ENCODE measurements at regions not wholly inside any gene's neighbourhood (a gene's known extent, or its start where the extent isn't known, plus 50 kb on each side); places are given as distances from the start of the nearest gene placed in this dataset.

GRCh38 chr13:30082391-30082790, 225.0 kb downstream of the KATNAL1 start:
- Histone ChIP-seq H3K9me3 (ENCODE audit: control extremely low read depth in 1 of 3, control insufficient read depth in 2 of 3, insufficient read depth in 1 of 3, low read length in 2 of 3) (no peaks in the 10 kb centered on the region), H3K4me1 (ENCODE audit: control insufficient read depth in 2 of 2, insufficient read depth in 2 of 2, low read length in 2 of 2) (no peaks in the 10 kb centered on the region), H3K27me3 (replicated peaks in 1 of 4; ENCODE audit: control extremely low read depth in 1 of 4, control insufficient read depth in 3 of 4, insufficient read depth in 4 of 4, low read length in 3 of 4) (no peaks in the 10 kb centered on the region), H3K27ac (ENCODE audit: low read length in 2 of 2) (no peak overlapping the region), H3K36me3 (replicated peaks in 1 of 2; ENCODE audit: control extremely low read depth in 1 of 2, control insufficient read depth in 1 of 2, extremely low read depth in 1 of 2, insufficient read depth in 2 of 2, low read length in 1 of 2) (no peaks in the 10 kb centered on the region), H3K79me2 (ENCODE audit: control insufficient read depth, insufficient read depth, low read length) (no peaks in the 10 kb centered on the region), H3K4me3 (ENCODE audit: control extremely low read depth in 1 of 5, extremely low read depth in 1 of 5, insufficient read depth in 1 of 5, low read depth in 2 of 5, low read length in 4 of 5) (no peak overlapping the region), H3K4me2 (replicated peaks; ENCODE audit: low read depth, low read length, poor library complexity, severe bottlenecking) (no peak overlapping the region), H2AFZ (ENCODE audit: insufficient read depth, low read depth, low read length, poor library complexity, severe bottlenecking) (no peak overlapping the region), H3K9ac (ENCODE audit: low read length) (no peak overlapping the region), H4K20me1 (ENCODE audit: control insufficient read depth, insufficient read depth, low read length, poor library complexity, severe bottlenecking) (no peaks in the 10 kb centered on the region)
- TF ChIP-seq CTCF (IDR thresholded peaks at IDR 0.05) = no peak
- no peak for TF ChIP-seq EZH2 (IDR thresholded peaks at IDR 0.05; ENCODE audit: borderline replicate concordance, insufficient read depth, low read depth, low read length, poor library complexity, severe bottlenecking)
- no peak for DNase-seq
- WGBS (ENCODE audit: insufficient coverage) = no CpG with 5 or more reads among the region's 5 CpGs
- no peak for ATAC-seq (ENCODE audit: low read depth)
- no peaks in the 10 kb centered on the region for H3K4me1 Mint-ChIP-seq
- ChIA-PET CTCF (no interaction called here), POLR2A (no interaction called here)
- peaks cover 3% of the 10 kb centered on the region for H3K9me3 Mint-ChIP-seq (ENCODE audit: insufficient read depth)
- no peak overlapping the region for H3K27ac Mint-ChIP-seq
- peaks cover 23% of the 10 kb centered on the region for H3K27me3 Mint-ChIP-seq
- no peak overlapping the region for H3K4me3 Mint-ChIP-seq
- intact Hi-C loops (cut with micrococcal nuclease) = no loop called here

- H3K9me3 Mint-ChIP-seq (ENCODE audit: insufficient read depth) = peaks cover 3% of the 10 kb centered on the region
- Histone ChIP-seq H3K9ac (ENCODE audit: low read length) (no peak overlapping the region), H3K79me2 (ENCODE audit: control insufficient read depth, insufficient read depth, low read length) (no peaks in the 10 kb centered on the region), H3K4me1 (ENCODE audit: control insufficient read depth in 2 of 2, insufficient read depth in 2 of 2, low read length in 2 of 2) (no peaks in the 10 kb centered on the region), H3K4me3 (ENCODE audit: control extremely low read depth in 1 of 5, extremely low read depth in 1 of 5, insufficient read depth in 1 of 5, low read depth in 2 of 5, low read length in 4 of 5) (no peak overlapping the region), H4K20me1 (ENCODE audit: control insufficient read depth, insufficient read depth, low read length, poor library complexity, severe bottlenecking) (no peaks in the 10 kb centered on the region), H3K36me3 (replicated peaks in 1 of 2; ENCODE audit: control extremely low read depth in 1 of 2, control insufficient read depth in 1 of 2, extremely low read depth in 1 of 2, insufficient read depth in 2 of 2, low read length in 1 of 2) (no peaks in the 10 kb centered on the region), H3K27ac (ENCODE audit: low read length in 2 of 2) (no peak overlapping the region), H3K27me3 (replicated peaks in 1 of 4; ENCODE audit: control extremely low read depth in 1 of 4, control insufficient read depth in 3 of 4, insufficient read depth in 4 of 4, low read length in 3 of 4) (no peaks in the 10 kb centered on the region), H3K4me2 (replicated peaks; ENCODE audit: low read depth, low read length, poor library complexity, severe bottlenecking) (no peak overlapping the region), H3K9me3 (ENCODE audit: control extremely low read depth in 1 of 3, control insufficient read depth in 2 of 3, insufficient read depth in 1 of 3, low read length in 2 of 3) (no peaks in the 10 kb centered on the region), H2AFZ (ENCODE audit: insufficient read depth, low read depth, low read length, poor library complexity, severe bottlenecking) (no peak overlapping the region)
- TF ChIP-seq EZH2 (IDR thresholded peaks at IDR 0.05; ENCODE audit: borderline replicate concordance, insufficient read depth, low read depth, low read length, poor library complexity, severe bottlenecking) (no peak), CTCF (IDR thresholded peaks at IDR 0.05) (no peak)
- CTCF ChIA-PET = no interaction called here
- DNase-seq (no peak), ATAC-seq (ENCODE audit: low read depth) (no peak)
- POLR2A ChIA-PET = no interaction called here
- no peak overlapping the region for H3K27ac Mint-ChIP-seq
- H3K27me3 Mint-ChIP-seq = peaks cover 22% of the 10 kb centered on the region
- intact Hi-C loops (cut with micrococcal nuclease) = no loop called here
- H3K4me3 Mint-ChIP-seq = no peak overlapping the region
- no peaks in the 10 kb centered on the region for H3K4me1 Mint-ChIP-seq
Measured at GRCh38 chr13:30081331-30081730, 226.0 kb downstream of the KATNAL1 start.

Data from B cell (primary cell).